ENCODE measurements at regions not wholly inside any gene's neighbourhood (a gene's known extent, or its start where the extent isn't known, plus 50 kb on each side); places are given as distances from the start of the nearest gene placed in this dataset.

DNA sequence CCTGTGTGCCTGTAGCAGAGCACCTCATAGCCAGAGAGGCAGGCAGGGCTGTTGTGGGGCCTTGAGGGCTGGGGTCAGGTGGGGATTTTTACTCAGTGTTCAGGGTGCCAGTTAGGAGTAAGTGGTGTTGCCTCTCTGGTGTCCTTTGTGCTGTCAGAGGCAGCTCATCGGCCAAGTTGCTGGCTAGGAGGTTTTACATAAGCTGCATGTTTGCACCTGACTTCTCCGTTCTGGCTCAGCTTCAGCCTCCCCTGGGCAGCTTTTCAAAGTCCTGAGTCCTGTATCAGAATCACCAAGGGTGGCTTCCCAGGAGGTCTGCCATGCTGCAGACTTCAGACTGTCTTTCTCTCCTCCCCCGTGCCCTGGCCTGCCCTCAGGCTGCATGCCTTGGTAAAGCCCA lies 242.6 kb upstream of the TPM1 start:
- TF ChIP-seq CTCF (IDR thresholded peaks at IDR 0.05; ENCODE audit: poor library complexity, severe bottlenecking) = no peak
- TF ChIP-seq POLR2AphosphoS5 (IDR thresholded peaks at IDR 0.05) = no peak
